GM04503 (cell line): ENCODE measurements at regions not wholly inside any gene's neighbourhood (a gene's known extent, or its start where the extent isn't known, plus 50 kb on each side); places are given as distances from the start of the nearest gene placed in this dataset.

Source experiments
- DNase-seq: peaks from one replicate; pipeline ENCODE4 v3.0.0-alpha.2; 2012; ENCODE audit warnings: low read depth

DNA sequence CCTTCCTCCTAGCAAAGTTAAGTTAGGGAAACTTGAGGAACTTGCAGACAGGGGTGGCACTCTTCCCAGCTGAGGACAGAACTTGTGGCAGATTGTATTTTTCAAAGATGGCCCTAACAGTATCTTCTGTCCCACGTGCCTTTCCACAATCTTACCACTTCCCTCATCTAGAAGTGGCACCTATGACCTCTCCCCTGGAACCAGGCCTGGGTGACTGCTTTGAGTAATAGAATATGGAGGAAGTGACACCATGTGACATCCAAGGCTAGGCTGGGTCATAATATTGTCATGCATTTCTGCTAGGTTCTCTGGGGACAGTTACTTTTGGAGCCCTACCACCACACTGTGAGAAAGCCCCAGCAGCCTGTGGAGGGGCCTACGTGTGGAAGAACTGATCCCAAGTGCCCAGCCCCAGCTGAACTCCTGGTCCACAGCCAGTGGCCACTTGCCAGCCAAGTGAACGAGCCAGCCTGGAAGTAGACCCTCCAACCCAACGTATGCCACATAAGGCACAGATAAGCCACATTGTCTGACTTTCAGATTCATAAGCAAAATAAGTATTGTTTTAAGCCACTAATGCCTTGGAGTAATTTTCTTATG, 193.7 kb downstream of the PTPN20 start:
- DNase-seq, result no peak

DNA sequence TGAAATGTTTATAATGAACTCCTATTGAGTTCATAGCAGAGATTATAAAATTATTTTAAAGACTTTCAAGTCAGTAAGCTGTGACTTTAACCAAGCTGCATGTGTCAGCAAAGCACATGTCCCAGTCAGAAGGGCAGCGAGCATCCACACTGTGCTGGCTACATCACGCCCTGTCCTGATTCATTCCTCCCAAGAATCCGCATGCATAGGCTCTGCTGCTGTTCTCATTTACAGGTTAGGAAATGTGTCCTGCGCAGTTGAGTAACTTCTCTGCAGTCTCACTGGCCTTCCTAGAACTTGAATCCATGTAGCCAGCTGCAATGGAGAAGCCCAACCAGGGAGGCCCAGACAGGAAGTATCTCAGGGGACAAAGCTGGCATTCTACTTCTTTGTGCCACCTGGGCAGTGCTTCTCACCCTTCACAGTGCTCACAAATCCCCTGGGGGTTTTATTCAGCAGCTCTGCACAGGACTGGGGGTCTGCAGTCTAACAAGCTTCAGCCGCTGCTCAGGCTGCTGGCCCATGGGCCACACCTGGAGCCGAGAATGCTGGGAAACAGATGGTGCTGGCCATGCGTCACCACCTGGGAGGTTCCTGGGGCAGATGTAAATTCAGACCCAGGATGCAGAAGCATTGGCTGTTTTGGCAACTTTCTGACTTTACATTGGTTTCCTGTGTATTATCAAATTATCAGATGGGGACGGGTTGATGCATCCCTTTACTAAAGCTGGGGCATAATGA, 192.8 kb upstream of the GDF10 start:
- DNase-seq, result no peak

DNA sequence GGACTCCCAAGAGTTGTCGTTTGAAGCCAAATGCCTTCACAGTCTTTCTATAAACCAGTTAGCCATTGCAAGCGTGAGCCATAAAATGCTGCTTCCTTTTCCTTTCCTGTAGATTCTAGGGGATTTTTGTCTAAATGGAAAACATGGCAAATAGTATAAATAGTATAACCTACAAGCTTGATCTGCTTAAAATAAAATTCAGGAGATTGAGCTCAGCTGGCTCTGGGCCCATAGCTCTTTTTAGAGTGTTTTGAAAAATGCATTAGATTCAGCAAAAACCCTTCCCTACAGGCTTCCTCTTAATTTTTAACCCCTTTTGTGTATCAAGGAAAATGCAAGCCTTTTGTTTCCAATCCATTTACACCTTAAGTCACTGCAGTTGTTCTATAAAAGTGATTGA, 190.1 kb upstream of the GDF10 start:
- no peak for DNase-seq

DNA sequence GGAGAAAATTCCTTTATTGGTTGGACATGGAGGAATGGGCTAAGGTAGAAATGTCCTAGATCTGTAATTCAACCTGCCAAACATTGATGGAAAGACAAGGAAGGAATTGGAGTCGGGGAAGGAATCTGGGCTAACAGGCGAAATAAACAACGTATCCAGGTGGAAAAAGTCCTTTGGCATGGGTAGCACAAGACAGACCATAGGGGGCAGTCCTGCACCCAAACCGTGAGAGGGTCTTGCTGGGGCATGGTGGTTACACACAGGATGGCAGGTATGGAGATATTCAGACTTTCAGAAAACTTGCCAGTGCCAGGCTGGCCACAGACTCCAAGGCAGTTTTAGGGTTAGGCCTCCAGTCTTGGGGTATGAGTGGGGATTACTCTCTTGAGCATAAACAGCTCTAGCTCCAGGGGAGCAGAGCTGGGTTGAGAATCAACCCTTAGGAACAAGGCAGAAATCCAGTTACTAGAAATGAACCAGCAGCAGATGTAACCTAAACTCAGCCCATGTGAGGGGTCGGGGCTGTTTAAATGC, 188.6 kb upstream of the GDF10 start:
- no peak for DNase-seq

DNA sequence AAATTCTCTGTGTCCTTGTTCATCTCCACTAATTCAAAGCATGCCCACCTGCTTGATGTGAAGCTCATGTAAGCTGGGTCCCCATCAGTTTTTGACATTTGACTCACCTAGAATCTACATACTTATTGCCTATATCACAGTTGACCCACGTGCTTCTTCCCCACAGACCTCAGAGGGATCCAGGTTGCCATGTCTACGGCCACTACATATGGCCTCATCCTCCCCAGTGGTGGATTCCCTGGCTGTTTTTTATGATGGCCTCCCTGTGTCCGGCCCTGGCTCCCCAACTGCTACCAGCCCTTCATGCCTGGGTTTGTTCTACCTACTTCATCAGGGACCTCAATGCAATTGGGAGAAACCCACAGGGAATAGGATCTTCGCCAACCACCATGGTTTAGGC, 187.4 kb upstream of the GDF10 start:
- no peak for DNase-seq

DNA sequence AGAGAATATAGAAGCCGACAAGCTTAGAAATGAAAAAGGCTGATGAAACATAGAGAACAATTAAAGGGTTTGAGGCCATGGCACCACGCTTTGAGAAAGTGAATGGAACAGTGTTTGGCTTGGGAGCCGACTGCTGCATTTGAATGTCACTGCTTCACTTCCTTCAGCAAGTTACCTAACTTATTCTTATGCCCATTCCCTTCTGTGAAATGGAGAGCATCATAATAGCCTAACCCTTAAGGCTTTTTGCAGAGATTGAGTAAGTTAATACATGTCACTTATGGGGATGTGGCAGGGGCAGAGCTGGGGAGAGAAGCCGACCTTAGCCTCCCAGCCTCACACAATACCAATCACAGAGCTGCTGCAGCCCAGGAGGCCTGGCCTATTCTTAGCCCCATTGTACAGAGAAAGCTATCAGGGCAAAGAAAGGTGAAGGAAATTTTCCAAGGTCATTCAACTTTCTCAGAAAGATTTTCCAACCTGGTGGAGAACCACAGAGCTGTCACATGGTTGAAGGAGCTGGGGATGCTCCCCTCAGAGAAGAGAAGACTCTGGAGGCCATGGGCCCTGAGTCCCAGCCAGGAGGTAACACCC, 186.0 kb upstream of the GDF10 start:
- DNase-seq, result no peak

DNA sequence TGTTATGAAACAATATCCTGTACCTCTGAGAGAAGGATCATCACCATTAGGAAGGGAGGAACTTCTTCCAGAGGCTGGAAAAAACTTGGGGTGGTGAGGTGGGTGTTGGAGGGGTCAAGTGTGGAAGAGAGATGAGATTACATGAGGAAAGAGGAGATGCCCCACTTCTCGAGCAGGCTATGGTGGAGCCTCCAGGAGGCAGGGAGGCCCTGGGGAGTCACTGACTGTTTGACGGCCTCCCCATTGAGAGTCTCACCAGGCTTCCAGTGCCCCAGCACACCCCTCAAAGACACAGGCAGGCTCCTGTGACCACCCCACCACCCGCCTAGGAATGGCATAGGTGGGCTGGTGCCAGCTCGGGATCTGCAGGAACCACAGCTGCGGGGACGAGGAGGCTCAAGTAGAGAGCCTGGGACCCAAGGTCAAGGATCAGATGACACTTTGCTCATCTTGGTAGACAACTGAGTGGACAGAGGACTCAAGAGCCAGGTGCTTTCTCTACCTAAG, 185.3 kb upstream of the GDF10 start:
- no peak for DNase-seq

DNA sequence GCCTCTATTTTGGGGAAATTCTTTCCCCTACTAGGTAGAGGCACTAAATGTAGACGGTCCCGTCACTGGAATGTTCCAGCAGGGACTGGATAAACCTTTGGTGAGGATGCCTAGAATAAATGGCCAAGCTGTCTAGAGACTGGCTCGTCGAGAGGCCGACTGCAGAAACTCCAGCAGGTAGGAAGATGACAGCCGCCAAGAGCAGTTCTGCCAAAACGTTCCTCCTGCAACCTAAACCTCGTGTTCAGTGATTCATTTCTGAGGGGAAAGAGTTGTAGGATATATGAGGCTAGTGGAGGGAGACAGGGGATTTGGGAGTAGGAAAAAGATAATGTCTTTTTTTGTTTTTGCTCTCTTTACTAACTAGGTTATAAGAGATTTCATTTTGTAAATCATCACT, 184.7 kb upstream of the GDF10 start:
- no peak for DNase-seq

DNA sequence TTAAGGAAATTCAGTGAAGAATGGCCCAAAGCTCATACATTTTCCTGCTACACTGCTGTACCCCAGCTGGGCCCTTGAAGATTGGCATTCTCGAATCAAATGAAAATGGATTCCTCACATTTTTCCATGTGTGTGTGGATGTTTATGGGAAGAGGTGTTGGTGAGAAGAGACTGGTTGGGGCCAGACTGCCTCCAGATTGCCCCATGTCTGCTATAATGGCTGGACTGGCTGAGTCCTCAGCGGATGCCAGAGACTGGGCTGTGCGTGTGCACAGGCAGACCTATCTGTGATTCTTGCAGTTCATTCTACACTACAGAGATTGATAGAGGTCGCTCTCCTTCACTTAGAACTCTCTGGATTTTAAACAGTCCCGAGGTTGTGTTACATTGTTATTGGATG, 183.6 kb upstream of the GDF10 start:
- DNase-seq, result no peak

DNA sequence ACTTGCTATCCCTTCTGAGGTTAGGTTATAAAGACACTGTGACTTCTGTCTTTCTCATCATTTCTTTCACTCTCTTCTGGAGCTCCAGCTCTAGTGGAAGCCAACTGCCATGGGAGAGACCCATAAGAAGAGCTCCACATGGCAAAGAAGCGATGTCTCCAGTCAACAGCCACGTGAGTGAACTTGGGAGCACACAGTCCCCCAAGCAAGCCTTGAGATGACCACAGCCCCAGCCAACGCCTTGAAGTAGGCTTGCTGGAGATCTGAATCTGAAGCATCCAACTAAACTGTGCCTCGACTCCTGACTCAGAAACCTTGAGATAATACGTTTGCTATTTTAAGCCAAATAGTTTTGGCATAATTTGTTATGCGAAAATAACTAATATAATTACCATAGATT, 181.7 kb upstream of the GDF10 start:
- no peak for DNase-seq

DNA sequence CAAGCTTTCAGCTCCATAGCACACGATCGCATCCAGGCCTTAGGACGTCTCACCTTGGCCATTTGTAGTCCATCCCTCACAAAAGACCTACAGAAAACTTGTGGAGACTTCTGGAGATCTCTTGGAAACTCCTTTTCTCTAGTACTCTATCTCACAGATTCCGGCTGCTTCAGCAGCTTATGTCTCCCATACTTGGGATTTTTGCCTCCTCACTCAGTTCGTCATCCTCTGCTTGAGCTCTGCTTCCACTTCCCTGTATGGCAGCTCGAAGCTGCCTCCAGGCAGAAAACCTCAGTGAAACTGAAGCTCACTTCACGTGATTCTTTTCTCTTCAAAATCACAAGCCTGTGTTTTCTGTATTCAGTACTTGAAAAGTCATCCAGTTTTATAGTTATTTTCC, 178.7 kb upstream of the GDF10 start:
- no peak for DNase-seq

DNA sequence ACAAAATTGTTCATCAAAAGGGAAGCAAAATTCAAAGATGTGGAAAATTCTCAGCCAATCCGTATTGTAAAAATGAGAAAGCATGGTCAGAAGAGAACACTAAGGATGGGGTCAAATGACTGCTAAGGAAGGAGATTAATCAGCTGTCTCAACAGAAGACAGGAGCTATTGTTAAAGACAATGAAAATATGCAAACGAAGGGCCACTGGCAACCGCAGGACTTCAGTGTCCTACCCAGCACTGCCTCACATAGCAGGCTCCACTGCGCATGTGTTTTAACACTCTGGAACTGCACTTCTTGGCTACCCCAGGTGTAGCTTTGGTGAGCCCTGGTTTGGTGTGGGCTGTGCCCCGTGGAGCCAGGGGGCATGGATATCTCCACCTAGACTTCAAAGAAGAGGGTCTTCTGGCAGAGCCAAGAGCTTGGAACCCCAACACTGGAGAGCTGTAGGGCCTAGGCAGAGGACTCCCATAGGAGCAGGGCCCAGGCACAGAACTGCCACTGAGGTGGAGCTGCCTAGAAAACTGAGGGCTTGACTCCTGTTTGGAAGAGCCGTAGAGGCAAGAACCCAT, 176.2 kb upstream of the GDF10 start:
- DNase-seq, result no peak

DNA sequence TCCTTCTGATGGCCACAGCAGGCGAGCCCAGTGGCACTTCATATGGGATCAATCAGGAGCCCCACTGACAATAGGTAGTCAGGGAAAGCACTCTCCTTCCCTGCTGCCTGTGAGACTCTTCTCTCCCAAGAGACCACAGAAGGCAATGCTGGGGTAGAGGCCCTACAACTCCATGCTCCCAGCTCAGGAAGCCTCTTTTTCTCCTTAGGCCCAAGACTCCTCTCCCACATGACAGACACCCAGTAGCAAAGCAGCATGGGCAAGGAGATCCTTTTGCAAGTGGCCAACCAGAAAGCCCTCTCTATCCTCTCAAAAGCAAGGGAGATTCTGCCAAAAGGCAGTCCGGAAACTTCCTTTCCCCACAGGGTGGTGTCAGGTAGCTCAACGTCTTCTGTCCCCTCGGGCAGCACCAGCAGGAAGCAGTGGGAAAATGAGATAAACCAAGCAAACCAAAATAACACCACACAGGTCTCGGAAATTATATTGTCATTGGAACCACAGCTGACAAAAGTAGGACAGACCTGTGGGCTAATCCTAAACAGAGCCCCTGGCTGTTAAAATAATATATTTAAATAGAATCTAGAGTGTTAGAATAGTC, 172.7 kb upstream of the GDF10 start:
- DNase-seq, result no peak

DNA sequence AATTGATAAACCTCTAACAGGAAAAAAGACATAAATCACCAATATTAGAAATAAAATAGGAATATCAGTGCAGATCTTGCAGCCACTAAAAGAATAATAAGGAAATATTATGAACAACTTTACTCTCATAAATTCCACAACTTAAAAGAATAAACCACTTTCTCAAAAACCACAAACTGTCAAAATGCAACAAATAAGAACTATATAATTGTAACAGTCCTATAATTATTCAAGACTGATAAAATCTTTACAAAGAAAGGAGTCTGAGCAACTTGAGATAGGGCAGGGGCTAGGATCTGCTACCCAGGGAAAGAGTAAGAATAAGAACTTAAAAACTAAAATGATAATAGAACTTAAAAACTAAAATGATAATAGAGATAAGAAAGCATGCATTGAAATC, 169.5 kb upstream of the GDF10 start:
- DNase-seq, result no peak

DNA sequence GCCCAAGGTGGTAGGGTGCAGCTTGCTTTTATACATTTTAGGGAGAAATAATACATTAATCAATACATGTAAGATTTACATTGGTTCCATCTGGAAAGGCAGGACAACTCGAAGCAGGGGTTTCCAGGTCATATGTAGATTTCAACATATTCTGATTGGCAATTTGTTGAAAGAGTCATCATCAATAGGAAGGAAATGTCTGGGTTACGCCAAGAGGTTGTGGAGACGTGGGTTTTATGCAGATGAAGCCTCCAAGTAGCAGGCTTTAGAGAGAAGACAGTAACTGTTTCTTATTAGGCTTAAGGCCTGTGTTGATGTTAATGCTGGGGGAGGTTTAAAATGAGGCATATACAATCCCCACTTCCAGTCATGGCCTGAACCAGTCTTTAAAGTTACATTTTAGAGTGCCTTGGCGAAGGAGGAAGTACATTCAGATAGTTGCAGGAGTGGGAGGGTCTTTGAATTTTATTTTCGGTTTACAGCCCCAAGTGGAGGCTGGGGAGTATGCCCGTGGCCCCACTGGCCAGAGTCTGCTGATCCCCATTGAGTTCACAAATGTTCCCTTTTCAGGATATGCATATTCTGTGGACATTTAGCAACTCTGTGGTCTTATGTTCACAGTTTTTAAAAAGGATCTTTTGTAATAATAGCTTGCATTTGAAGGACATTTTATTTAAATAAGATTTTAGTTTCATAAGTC, 166.0 kb upstream of the GDF10 start:
- no peak for DNase-seq

DNA sequence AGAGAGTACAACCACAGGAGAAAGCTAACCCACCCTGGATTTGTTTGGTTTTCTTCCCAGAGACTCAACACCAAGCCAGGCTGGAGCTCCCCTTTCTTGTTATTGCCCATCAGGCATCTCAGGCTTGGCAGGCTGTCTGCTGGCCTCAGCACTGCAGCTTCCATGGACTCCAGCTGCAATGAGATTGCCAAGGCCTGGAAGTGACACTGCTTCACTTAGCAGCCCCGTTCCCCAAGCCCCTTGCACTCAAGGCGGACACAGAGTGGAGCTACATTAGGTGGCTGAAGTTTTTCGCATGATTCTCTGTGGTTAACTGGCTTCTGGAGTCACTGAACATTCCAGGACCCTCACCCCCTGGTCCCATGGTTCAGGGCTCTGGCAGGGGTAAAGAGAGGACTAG, 163.1 kb upstream of the GDF10 start:
- no peak for DNase-seq

DNA sequence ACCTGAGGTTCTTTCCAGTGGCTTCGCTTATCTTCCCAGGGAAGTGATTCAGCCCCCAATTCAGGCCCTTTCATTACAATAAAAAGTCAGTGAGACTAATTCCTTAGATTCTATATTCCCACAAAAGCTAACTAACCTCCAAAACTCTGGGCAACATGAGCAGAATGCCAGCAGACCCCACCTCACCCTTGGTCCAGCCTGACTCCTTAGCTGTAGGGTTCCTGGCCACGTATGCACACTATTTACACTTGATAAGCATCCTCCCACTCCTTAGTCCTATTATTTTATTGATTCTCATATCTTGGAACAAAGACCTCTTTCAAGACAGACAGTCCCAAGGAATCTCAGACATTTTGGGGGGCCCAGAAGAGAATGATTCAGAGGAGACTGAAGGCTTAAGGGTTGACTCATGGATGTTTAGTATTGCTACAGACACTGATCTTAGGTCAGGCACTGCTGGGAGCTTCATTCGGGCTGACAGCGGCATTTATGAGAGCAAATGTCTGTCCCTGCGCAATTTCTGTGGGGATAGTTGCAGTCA, 162.6 kb upstream of the GDF10 start:
- peak; percentile 49 for DNase-seq

DNA sequence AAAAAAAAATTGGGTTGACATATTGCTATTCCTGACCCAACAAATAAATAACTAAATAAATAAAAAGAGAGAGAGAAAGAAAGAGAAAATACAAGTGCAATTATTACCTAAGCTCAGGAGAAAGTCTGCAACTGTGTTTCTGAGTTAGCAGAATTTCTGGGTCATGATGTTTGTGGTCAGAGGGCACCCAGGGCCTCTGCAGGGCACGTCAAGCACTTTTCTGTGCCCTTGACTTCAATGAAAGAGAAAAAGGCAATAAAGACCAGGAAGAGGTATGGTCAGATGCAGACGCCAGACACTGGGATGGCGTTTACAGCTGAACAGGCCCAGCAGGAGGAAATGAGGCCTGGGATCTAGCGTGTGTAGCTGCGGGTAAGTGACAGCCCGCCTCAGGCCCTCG, 160.9 kb upstream of the GDF10 start:
- no peak for DNase-seq

DNA sequence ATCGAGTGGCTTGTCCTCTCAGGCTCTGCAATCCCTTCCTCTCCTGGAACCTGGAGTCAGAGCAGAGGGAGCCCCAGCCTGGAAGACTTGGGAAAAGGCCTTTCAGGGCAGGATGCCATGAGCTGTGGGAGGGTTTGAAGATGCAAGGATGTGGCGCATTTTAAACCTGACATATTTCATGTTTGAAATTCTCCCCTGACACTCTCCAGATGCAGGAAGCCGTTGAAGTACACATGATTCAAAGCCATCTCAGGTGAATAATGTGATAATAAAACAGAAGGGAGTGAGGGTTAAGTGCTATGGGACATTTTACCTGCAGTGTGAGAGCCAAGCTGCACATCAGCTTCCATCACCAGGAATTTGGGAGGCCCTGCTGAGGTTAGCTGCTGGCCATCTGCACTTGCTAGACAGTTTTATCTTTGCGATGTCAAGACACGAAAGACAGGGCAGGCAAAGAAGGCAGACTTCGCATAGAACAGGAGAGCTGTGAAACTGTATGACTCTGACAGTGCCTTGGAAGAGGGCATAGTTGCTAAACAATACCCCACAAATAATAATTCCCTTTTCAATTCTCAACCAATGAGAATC, 159.1 kb upstream of the GDF10 start:
- DNase-seq, result no peak

DNA sequence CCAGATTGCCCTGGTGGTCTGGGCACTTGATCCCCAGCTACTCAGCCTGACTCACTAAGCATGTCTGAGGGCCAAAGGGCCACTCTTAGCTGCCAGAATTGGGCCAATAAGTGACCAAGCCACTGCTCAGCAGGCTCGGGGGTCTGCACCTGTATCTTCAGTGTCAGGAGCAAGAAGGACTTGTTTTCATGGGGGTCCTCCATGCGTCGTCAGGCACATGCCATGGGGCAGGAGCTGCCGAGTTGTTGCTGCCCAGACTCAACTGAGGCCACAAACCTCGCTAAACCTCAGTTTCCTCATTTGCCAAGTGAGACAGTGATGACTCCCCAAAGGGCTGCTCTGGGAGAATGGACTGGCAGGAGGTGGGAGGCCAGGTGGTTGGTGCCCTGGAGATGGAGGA, 158.6 kb upstream of the GDF10 start:
- DNase-seq, result no peak

DNA sequence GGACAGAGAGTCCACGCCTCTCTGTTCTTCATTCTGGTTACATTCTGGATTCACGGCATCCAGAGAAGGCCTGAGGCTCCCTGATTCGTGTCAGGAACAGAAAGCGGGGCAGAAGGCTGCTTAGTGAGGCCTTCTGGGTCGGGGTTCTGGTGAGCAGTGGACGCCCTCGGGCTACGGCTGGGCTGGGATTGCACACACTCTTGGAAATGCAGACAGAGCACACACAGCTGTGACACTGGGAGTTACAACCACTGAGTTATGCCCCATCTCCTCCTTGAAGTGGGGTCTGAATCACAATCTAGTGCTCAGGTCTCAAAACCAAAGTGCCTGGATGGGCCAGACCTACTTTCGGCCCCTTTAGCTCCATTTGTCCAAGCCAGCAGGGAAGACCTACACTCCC, 156.9 kb upstream of the GDF10 start:
- DNase-seq, result no peak
